ENCODE measurements at regions not wholly inside any gene's neighbourhood (a gene's known extent, or its start where the extent isn't known, plus 50 kb on each side); places are given as distances from the start of the nearest gene placed in this dataset.

DNA sequence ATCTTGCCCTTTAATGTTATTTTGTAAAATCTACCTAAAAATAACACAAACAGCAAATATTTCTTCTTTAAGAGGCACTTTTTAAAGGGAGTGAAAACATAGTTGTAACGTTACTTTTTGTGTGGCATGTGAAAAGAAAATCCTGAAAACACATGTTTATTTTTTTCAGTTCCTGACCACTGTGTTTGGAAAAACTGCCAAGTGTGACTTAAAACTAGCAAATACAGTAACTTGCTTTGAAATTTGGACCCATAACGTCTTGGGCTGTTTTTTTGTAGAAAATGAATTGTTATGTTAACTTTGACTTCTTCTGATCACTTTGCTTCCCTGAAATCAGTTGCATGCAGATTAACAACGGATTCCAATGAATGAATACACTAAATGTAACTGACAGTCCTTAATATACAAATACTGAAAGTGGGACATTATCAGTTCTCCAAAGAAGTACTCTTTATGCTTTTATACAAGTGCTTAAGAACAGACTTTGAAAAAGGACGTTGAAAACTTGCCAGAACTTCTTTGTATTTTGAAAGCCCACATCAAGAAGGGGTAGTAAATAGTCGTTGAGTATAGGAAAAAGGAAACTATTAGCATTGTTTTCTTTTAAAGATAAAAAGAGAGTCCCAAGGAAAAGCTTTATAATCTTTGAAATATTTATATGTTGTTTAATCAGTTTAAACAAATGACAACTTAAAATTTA lies 96.1 kb upstream of the ZEB2 start:
- no peak for DNase-seq (ENCODE audit: low read depth in 4 of 4, low spot score in 2 of 4)

DNA sequence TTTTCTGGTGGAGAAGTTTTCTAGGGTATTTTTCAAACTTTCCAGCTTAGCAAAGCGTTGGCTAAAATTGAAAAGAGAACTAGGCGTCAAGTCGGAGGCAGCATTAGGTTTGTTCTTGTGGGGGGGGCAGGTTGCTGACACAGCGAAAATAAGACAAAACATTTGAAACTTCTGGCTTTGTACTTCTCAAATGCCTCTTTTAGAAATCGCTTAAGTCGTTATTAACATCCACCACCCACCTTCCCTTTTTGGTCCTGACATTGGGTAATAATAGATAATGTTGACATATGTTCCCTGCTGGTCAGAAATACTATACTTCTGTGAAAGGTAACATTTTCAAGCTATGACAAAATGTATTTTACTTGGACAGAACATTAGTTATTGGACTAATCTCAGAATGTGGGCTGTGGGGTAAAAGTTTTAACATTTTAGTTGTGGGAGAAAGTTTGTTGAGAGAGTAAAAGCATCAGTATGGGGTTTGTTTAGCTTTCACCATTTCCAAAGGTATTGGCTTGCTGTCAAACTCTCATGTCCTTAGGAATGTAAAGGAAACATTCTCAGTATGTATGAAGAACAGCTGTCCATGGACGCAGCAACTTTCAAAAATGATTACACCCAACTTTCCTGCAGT lies 88.1 kb upstream of the ZEB2 start:
- DNase-seq (ENCODE audit: low read depth in 4 of 4, low spot score in 2 of 4): no peak

GRCh38 chr2:144607099-144607498 lies 87.2 kb upstream of the ZEB2 start:
- no peak for DNase-seq (ENCODE audit: low read depth in 4 of 4, low spot score in 2 of 4)

GRCh38 chr2:144606466-144607095 lies 86.7 kb upstream of the ZEB2 start:
- DNase-seq (ENCODE audit: low read depth in 4 of 4, low spot score in 2 of 4): no peak

DNA sequence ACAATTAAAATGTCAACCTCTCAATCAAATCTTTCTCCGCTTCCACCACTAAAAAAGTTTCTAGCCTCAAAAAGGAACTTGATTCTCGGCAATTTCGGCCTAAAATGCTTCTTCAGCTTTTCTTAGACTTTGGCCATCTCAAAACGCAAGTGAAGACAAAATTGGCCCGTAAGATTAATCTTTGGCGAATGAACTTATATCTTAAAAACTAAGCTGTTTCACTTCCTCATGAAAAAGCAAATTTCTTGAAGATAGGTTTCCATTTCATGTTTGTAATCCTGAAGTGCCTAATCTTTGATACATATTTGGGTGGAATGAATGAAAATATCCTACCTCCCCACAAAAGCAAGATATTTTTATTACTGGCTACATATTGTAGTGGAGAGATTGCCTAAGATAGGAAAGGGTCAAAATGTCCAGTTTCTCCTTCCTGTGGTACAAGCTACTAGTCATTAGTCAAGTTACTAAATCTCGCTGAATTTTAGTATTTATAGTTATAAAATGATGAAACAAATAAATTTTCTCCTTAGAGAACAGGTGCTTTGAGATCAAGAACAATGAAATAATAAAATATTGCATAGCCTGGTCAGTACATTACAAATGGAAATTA lies 85.4 kb upstream of the ZEB2 start:
- no peak for DNase-seq (ENCODE audit: low read depth in 4 of 4, low spot score in 2 of 4)

DNA sequence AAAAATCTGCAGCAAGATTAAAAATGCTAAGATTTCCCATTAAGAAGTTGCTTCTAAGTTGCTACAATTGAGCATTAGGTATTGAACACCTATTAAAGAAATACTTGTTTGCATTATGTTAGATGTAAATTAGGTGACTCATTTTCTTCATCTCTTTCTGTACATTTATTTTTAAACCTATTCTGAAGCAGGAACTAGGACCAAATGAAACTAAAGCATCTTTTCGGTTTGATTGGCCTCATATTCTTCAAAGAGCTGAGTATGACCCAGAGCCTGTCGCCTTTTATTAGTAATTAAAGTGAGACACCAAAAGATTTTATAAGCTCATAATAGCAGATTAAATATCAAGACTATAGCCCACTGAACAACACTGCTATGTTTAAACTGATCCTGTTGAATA lies 83.4 kb upstream of the ZEB2 start:
- DNase-seq (ENCODE audit: low read depth in 4 of 4, low spot score in 2 of 4): no peak

GRCh38 chr2:144598906-144599305 lies 79.0 kb upstream of the ZEB2 start:
- no peak for DNase-seq (ENCODE audit: low read depth in 4 of 4, low spot score in 2 of 4)

- DNase-seq (ENCODE audit: low read depth in 4 of 4, low spot score in 2 of 4): no peak
Measured at GRCh38 chr2:144597894-144598593, 78.1 kb upstream of the ZEB2 start.

DNA sequence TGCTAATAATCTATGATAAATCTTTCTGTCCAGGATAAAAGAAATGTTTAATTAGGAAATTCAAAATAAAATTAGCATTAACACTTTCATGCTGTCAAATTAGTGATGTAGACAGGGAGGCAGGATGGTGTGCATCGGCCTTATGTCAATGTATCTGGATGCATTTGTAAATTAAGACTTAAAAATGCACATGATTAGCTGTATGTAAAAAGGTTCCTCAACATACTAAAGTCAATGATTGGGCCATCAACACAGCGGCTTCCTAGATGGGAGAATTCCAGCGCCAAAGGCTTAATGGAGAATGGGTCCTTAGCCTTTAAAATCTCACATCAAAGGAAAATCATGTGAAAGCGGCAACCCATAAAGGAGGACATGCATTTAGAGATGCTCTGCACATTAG lies 77.5 kb upstream of the ZEB2 start:
- no peak for DNase-seq (ENCODE audit: low read depth in 4 of 4, low spot score in 2 of 4)

- DNase-seq (ENCODE audit: low read depth in 4 of 4, low spot score in 2 of 4): no peak
Measured at GRCh38 chr2:144596073-144596871, 76.4 kb upstream of the ZEB2 start.

GRCh38 chr2:144595686-144596072 lies 75.8 kb upstream of the ZEB2 start:
- DNase-seq (ENCODE audit: low read depth in 4 of 4, low spot score in 2 of 4): no peak

DNA sequence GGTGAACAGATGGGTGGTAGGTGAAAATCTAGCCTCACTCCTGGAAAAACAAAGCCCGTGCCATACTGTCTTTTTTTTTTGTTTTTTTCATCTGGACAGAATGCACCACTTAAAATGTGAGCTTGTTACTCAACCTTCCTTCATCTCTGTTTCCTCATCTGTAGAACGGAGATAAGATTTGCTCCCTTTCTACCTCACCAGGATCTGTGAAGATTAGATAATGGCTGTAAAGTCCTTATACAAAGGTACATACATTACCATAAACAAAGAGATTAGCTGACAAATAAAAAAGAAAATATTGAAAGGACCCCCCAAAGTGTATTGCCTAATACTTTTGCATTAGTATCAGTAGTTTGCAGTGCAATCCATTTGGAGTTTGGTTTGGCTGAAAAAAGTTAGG lies 75.4 kb upstream of the ZEB2 start:
- DNase-seq (ENCODE audit: low read depth in 4 of 4, low spot score in 2 of 4): no peak

DNA sequence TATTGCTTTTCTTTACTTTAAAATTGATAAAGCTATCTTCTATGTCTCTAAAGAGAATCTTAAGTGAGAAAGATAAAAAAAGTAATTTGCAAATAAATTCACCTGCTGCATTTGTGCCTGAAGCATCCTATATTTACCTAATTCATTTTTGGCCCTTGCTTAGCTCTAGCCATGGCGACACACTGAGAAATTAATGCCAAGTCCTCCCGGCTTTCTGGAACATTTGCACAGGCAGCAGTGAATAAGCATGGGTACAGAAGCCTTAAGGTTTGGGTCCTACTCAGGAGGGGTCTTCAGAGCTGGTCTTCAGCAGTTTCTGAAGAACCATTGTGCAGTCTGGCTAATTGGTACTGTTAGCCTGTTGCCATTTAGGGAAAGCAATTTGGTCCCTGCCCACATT lies 73.9 kb upstream of the ZEB2 start:
- DNase-seq (ENCODE audit: low read depth in 4 of 4, low spot score in 2 of 4): no peak

DNA sequence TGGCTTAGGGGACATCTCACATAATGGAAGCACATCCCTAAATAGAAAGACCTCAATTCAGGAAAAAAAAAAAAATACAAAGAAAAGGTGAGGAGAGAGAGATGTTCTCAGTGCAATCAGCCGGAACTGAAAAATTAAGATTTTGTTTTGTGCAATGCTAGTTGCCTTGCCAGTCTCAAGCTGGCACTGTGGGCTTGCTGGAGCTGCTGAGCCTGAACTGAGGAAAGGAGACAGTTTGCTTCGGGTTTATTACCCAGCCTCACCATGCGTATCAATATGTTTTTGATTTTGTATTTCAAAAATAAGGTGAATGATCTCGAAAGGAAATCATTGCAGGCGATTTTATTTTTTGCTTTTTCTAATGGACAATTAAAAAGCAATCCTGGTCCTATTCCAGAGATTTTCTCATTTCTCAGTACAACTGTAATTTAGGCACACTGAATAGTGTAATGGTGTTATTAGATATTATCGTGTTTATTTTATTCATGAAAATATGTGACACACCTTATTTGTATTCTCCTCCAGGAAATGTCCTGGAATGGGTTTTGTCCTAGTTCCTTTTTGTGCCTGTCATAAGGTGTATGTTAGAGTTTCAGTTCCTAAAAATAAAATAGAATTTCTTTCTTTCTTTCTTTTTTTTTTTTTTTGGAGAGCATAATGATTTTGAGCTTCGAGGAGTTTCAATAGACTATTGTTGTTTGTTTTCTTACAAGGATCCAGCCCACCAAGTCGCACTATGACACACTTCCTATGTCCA lies 72.8 kb upstream of the ZEB2 start:
- DNase-seq (ENCODE audit: low read depth in 4 of 4, low spot score in 2 of 4): no peak

- DNase-seq (ENCODE audit: low read depth in 4 of 4, low spot score in 2 of 4): no peak
Measured at GRCh38 chr2:144587306-144587705, 67.4 kb upstream of the ZEB2 start.

- DNase-seq (ENCODE audit: low read depth in 4 of 4, low spot score in 2 of 4): no peak
Measured at GRCh38 chr2:144586476-144586875, 66.6 kb upstream of the ZEB2 start.

DNA sequence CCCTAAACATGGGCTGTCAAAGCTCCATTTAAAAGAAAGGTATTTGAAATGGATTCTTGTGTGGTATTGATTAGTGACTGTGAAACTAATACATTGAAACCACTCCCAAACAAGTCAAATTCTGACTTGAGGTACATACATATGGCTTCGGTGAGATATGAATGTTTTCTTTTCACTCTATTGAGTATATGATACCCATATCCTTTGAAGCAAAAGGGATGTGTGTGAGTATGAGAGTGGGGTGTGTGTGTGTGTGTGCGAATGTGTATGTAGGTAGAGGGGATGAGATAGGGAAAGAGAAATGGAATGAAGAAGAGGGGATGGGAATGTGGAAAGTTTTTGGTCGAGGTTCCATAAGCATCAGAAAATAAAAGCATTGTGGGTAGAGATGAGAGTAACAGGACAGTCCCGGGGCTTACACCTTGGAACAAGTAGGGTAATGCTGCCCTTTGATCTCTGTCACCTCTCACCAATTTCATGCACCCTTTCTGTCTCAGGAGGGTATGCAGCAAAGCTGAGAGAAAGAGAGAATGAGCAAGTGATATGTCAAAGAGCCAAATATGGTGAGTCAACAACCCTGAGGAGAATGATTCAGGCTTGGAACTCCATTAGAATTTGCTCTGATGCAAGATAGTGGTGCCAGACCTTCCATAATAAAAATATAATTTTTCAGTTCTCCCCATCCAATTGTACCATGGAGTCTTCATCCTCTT lies 64.0 kb upstream of the ZEB2 start:
- DNase-seq (ENCODE audit: low read depth in 4 of 4, low spot score in 2 of 4): no peak

DNA sequence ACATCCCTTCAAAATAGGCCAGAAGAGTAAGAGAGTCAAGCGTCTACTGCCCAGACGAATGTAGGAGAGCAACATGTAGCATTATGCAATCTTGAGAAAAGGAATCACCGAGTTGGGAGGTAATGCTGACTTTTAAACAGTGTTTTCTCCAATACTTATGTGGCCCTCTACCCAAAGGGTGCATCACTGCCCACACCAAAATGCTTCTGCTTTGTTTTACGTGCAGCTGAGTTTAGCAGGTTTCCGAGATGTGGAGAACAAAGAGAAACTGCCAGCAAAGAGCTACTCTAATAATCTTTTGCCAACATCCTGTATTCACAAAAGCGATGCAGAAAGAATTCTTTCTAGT lies 63.4 kb upstream of the ZEB2 start:
- no peak for DNase-seq (ENCODE audit: low read depth in 4 of 4, low spot score in 2 of 4)

Data from left renal cortex interstitium (tissue), 4 donors.